HG02938 (cell line): ENCODE measurements at regions not wholly inside any gene's neighbourhood (a gene's known extent, or its start where the extent isn't known, plus 50 kb on each side); places are given as distances from the start of the nearest gene placed in this dataset.
"Not testable (repeated sequence)": the region's sequence is repeated elsewhere in the genome, so short reads cannot be mapped to it uniquely, and the experiment has no call there.

Experiments
- ATAC-seq: cut with Tn5 transposase; IDR thresholded peaks from one replicate; pipeline ENCODE4 v1.9.1; 2021; ENCODE audit warnings: mild to moderate bottlenecking, moderate library complexity; ENCODE audit not compliant: unreplicated experiment

- ATAC-seq: no peak
Measured at GRCh38 chr17:13784434-13785095, 182.8 kb upstream of the HS3ST3A1 start.

GRCh38 chr17:13785981-13786598, 184.4 kb upstream of the HS3ST3A1 start:
- no peak for ATAC-seq

- no peak for ATAC-seq
Measured at GRCh38 chr17:13787636-13788035, 185.9 kb upstream of the HS3ST3A1 start.

- no peak for ATAC-seq
Measured at GRCh38 chr17:13788385-13788784, 186.7 kb upstream of the HS3ST3A1 start.

- ATAC-seq: no peak
Measured at GRCh38 chr17:13792314-13792713, 190.6 kb upstream of the HS3ST3A1 start.

GRCh38 chr17:13793951-13794350, 192.2 kb upstream of the HS3ST3A1 start:
- ATAC-seq: no peak

- no peak for ATAC-seq
Measured at GRCh38 chr17:13797863-13798262, 196.1 kb upstream of the HS3ST3A1 start.

- no peak for ATAC-seq
Measured at GRCh38 chr17:13806092-13806491, 204.4 kb upstream of the HS3ST3A1 start.

GRCh38 chr17:13807103-13807502, 205.4 kb upstream of the HS3ST3A1 start:
- ATAC-seq: no peak

- ATAC-seq: no peak
Measured at GRCh38 chr17:13812350-13812749, 210.6 kb upstream of the HS3ST3A1 start.

- ATAC-seq: no peak
Measured at GRCh38 chr17:13813347-13814240, 211.9 kb upstream of the HS3ST3A1 start.

GRCh38 chr17:13822700-13823099, 221.0 kb upstream of the HS3ST3A1 start:
- no peak for ATAC-seq

GRCh38 chr17:13825526-13826040, 223.9 kb upstream of the HS3ST3A1 start:
- no peak for ATAC-seq

GRCh38 chr17:13827118-13827517, 225.4 kb upstream of the HS3ST3A1 start:
- no peak for ATAC-seq

GRCh38 chr17:13833921-13834320, 232.2 kb upstream of the HS3ST3A1 start:
- no peak for ATAC-seq

- no peak for ATAC-seq
Measured at GRCh38 chr17:13835151-13835550, 233.4 kb upstream of the HS3ST3A1 start.

- ATAC-seq: no peak
Measured at GRCh38 chr17:13837417-13837816, 231.9 kb upstream of the COX10 start.

GRCh38 chr17:13840254-13840653, 229.1 kb upstream of the COX10 start:
- ATAC-seq: no peak

- ATAC-seq: no peak
Measured at GRCh38 chr17:13843862-13844635, 225.3 kb upstream of the COX10 start.

GRCh38 chr17:13851889-13852288, 217.4 kb upstream of the COX10 start:
- no peak for ATAC-seq

GRCh38 chr17:13855730-13856129, 213.6 kb upstream of the COX10 start:
- ATAC-seq: not testable (repeated sequence)
